ENCODE measurements at regions not wholly inside any gene's neighbourhood (a gene's known extent, or its start where the extent isn't known, plus 50 kb on each side); places are given as distances from the start of the nearest gene placed in this dataset.
A peak's percentile ranks its signal among the peaks of the same experiment; 100 is the strongest.
"Not testable (repeated sequence)": the region's sequence is repeated elsewhere in the genome, so short reads cannot be mapped to it uniquely, and the experiment has no call there.

GRCh38 chr14:56351861-56352260 is 227.7 kb upstream of the TMEM260 start:
- no peak for DNase-seq (ENCODE audit: low read depth)

- no peak for DNase-seq (ENCODE audit: low read depth)
These were observed 226.6 kb upstream of the TMEM260 start for GRCh38 chr14:56352999-56353398.

- DNase-seq (ENCODE audit: low read depth), result no peak
These were observed 222.2 kb upstream of the TMEM260 start for GRCh38 chr14:56357428-56357827.

GRCh38 chr14:56358275-56358674 is 221.3 kb upstream of the TMEM260 start:
- no peak for DNase-seq (ENCODE audit: low read depth)

GRCh38 chr14:56358851-56359614 is 220.6 kb upstream of the TMEM260 start:
- DNase-seq (ENCODE audit: low read depth), result no peak

GRCh38 chr14:56365663-56366062 is 213.9 kb upstream of the TMEM260 start:
- DNase-seq (ENCODE audit: low read depth), result not testable (repeated sequence)

GRCh38 chr14:56367416-56367815 is 212.2 kb upstream of the TMEM260 start:
- DNase-seq (ENCODE audit: low read depth), result no peak

- no peak for DNase-seq (ENCODE audit: low read depth)
These were observed 207.9 kb upstream of the TMEM260 start for GRCh38 chr14:56371737-56372136.

GRCh38 chr14:56374421-56374820 is 205.2 kb upstream of the TMEM260 start:
- DNase-seq (ENCODE audit: low read depth), result no peak

- DNase-seq (ENCODE audit: low read depth), result peak; percentile 12
These were observed 201.6 kb upstream of the TMEM260 start for GRCh38 chr14:56378046-56378445.

- peak; percentile 73 for DNase-seq (ENCODE audit: low read depth)
These were observed 201.1 kb upstream of the TMEM260 start for GRCh38 chr14:56378475-56378877.

- DNase-seq (ENCODE audit: low read depth), result peak; percentile 73
These were observed 199.6 kb upstream of the TMEM260 start for GRCh38 chr14:56379956-56380355.

GRCh38 chr14:56386024-56386423 is 193.6 kb upstream of the TMEM260 start:
- no peak for DNase-seq (ENCODE audit: low read depth)

GRCh38 chr14:56390859-56391258 is 188.7 kb upstream of the TMEM260 start:
- no peak for DNase-seq (ENCODE audit: low read depth)

GRCh38 chr14:56394826-56395530 is 184.6 kb upstream of the TMEM260 start:
- no peak for DNase-seq (ENCODE audit: low read depth)

- DNase-seq (ENCODE audit: low read depth), result no peak
These were observed 179.3 kb upstream of the TMEM260 start for GRCh38 chr14:56400109-56400825.

GRCh38 chr14:56412468-56413434 is 166.8 kb upstream of the TMEM260 start:
- DNase-seq (ENCODE audit: low read depth), result no peak

- DNase-seq (ENCODE audit: low read depth), result no peak
These were observed 165.9 kb upstream of the TMEM260 start for GRCh38 chr14:56413721-56414120.

- DNase-seq (ENCODE audit: low read depth), result no peak
These were observed 165.4 kb upstream of the TMEM260 start for GRCh38 chr14:56414236-56414635.

- DNase-seq (ENCODE audit: low read depth), result no peak
These were observed 163.4 kb upstream of the TMEM260 start for GRCh38 chr14:56416213-56416612.

- no peak for DNase-seq (ENCODE audit: low read depth)
These were observed 162.4 kb upstream of the TMEM260 start for GRCh38 chr14:56417173-56417572.

- no peak for DNase-seq (ENCODE audit: low read depth)
These were observed 159.8 kb upstream of the TMEM260 start for GRCh38 chr14:56419750-56420149.
